NCI-H460 (cell line): ENCODE measurements at regions not wholly inside any gene's neighbourhood (a gene's known extent, or its start where the extent isn't known, plus 50 kb on each side); places are given as distances from the start of the nearest gene placed in this dataset.

Experiments
- DNase-seq: peaks from one replicate; pipeline ENCODE4 v3.0.0-alpha.2; 2016; ENCODE audit warnings: low read depth; ENCODE audit errors: extremely low read depth

GRCh38 chr11:93958991-93959390 is 62.2 kb upstream of the HEPHL1 start:
- no peak for DNase-seq

GRCh38 chr11:93959663-93960062 is 61.5 kb upstream of the HEPHL1 start:
- DNase-seq: no peak

- DNase-seq: no peak
Observed at GRCh38 chr11:93963072-93963471, 58.1 kb upstream of the HEPHL1 start.

GRCh38 chr11:93967258-93967657 is 53.9 kb upstream of the HEPHL1 start:
- DNase-seq: no peak

GRCh38 chr11:93967944-93968343 is 53.2 kb upstream of the HEPHL1 start:
- no peak for DNase-seq

GRCh38 chr11:93969925-93970922 is 50.9 kb upstream of the HEPHL1 start:
- no peak for DNase-seq
